HK-2 (cell line): ENCODE measurements at regions not wholly inside any gene's neighbourhood (a gene's known extent, or its start where the extent isn't known, plus 50 kb on each side); places are given as distances from the start of the nearest gene placed in this dataset.

Source experiments
- DNase-seq: peaks from one replicate; pipeline ENCODE4 v3.0.0-alpha.2; 2018; ENCODE audit not compliant: unreplicated experiment

GRCh38 chr2:2571301-2572150, 240.5 kb upstream of the MYT1L start:
- DNase-seq: no peak

DNA sequence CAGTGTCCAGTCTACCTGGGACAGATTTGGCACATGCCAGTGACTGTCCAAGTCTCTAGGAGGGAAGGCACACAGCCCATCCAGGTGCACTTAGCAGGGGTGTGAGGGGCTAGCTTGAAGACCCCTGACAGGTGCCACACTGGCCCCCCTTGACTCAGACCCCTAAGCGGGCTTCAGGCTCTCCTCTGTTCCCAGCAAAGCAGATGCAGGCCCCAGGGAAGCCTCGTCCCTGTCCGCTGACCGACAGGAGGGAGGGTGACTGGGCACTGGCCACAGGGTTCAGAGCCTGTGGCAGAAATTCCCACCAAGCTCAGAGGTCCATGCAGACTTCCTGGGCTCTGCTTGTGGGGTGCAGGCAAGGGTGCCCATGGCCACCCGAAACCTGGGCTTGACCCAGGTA, 239.8 kb upstream of the MYT1L start:
- no peak for DNase-seq

DNA sequence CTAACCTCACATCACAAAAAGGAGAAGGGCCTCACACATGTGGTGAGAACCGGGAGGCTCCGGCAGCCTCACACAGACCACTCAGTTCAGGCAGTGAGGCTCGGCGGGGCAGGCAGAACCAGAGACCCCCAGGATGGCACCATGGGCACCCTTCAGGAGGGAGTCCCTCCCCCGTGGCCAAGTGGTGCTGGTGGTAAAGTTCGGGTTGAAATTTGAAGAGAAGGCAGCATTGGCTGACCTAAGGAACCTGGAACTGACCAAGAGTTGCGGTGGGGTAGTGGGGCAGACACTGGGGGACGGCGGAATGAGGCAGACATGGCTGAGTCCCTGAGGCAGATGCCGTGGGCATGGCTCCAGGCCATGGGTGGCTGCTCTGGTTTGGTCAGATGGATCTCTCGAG, 239.3 kb upstream of the MYT1L start:
- no peak for DNase-seq

- no peak for DNase-seq
Observed at GRCh38 chr2:2569836-2570235, 238.8 kb upstream of the MYT1L start.

DNA sequence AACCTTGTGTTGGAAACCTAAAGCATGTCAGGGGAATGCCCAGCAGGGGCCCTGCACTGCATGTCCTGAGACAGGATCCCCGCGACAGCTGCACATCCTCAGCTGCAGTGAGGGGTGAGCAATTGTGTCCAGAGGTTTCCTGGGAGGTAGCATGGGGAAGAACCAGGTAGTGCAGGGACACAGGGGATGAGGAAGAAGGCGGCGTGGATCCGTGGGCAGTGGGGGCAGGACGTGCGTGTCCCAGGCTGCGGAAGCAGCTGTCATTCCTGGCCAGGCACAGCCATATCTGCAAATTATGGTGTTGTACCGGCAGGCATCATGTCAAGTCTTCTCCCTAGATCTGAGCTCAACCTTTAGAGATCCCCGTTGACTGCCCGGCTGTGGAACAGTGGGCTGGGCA, 238.2 kb upstream of the MYT1L start:
- no peak for DNase-seq

- no peak for DNase-seq
Observed at GRCh38 chr2:2568411-2568810, 237.3 kb upstream of the MYT1L start.

DNA sequence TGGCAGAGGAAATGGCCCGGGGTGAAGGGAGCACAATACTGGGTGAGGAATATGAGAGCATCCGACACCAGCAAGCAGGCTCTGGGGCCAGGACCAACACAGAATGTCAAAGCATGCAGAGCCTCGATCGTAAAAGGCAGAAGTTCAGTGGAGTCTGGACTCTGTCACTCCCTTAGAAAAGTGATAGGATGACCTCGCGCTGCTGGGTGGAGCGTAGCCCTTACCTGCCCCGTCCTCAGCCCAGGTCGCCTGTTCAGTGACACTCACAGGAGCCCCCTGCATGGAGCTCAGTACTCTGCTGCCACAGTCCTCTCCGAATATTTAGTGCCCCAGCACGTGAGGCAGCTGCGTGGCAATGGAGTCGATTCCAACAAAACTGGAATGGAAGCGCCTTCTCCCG, 236.7 kb upstream of the MYT1L start:
- DNase-seq: no peak

- DNase-seq: no peak
Observed at GRCh38 chr2:2566396-2567323, 235.6 kb upstream of the MYT1L start.

DNA sequence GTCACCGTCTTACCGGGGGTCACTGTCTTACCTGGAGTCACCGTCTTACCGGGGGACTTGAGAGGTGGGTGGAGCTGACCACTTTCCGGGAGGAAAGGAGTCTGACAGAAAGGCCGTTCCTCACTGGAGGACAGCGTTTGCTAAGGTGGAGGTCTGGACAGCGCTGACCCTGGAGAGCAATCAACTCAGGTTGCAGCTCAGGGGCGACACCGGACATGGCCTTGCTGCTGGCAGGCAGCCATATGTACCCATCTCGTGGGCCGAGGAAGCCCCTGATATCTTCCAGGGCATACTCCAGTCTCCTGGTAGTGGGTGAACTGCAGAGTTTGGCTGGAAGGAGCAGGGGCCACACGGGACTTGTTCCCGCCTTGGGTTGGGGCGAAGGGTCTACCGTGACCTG, 234.6 kb upstream of the MYT1L start:
- no peak for DNase-seq

DNA sequence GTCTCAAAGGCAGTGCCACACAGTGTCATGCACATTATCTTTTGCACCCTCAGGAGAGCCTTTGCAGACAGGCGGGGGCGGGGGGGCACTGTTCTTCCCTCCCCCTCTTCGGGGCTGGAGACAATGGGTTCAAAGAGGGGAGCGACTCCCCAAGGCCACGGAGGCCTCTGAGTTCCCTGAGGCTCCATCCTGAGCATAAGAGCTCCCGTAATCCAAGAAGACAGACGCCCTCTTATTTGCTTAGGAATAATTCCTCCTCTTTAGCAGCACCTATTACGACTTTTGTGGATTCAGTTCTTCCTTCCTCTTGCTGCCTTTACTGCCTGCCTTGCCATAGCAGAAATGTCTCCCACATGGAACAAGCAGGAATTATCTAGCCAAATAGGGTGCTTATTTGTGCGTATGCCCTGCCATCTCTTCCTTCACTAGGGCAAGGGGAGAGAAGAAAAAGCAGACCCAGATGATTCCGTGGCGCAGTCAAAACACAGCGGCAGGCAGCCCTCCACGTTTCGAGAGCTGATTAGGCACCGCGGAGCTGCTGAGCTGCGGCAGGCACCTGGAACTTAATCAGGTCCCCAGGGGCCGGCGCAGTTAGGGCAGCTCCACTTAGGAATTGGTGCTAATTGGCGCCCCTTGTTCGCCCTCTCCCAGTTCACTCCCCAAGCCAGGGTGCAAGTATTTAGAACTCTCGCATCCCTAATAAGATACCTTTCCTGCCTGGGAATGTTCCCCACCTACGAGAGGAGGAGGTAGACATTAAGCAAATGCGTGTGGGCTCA, 233.4 kb upstream of the MYT1L start:
- DNase-seq: no peak

- DNase-seq: no peak
Observed at GRCh38 chr2:2563309-2563860, 232.3 kb upstream of the MYT1L start.

- no peak for DNase-seq
Observed at GRCh38 chr2:2562867-2563266, 231.8 kb upstream of the MYT1L start.

DNA sequence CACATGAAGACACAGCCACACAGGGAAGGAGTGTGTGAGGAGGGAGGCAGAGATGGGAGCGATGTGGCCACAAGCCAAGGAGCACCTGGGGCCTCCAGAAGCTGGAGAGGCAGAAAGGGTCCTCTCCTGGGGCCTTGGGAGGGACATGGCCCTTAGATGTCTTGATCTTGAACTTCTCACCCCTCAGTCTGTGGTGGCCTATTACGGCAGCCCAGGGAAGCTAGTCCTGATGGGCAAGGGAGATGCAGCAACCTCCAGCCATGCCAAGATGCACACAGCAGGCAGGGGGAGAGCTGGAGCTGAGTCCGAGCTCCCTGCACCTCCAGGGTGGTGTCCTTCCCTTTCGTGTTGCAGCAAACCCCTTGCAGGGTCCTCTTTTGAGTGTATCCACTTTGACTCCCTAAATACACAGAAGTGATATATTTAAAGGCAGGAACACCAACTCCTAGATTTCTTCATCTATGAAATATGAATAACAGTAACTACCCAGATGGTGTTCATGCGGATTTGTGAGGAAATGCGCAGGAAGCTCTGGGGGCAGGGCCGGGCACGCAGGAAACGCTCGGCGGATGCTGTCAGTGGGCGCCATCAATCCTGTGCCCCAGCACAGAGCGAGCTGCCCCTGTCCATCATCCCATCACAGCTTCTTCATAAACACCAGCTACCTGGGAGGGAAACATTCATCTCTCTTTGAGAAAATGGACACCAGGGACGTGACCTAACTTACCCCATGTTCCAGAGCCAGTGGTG, 230.4 kb upstream of the MYT1L start:
- no peak for DNase-seq

DNA sequence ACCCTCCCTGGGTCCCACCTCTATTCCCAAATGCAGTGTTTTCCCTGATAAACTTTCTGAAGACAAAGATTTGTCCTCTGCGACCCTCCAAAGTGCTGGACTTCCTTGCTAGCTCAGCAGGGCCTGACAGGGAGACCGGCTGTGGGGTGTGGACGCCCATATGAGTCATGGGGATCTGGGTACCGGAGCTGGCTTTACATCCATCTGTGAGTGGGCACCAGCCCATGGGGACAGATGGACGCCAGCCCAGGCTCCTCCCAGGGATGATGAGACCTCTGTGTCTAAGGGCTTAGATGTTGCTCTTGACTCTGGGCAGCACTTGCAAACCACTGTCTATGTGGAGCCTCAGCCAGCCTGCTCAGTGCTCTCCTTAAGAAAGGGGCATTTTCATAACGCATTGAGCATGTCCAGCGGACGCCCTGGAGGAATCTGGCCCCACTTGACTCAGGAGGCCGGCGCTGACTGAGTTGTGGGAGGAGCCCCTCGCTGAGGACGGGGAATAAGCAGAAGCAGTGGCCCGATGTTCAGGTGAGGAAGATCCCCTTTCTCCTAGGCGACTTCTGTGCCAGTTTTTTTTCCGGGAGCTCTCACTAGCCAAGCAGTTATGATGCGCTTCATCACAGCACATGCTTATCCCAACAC, 229.4 kb upstream of the MYT1L start:
- no peak for DNase-seq

- no peak for DNase-seq
Observed at GRCh38 chr2:2558476-2558875, 227.4 kb upstream of the MYT1L start.

DNA sequence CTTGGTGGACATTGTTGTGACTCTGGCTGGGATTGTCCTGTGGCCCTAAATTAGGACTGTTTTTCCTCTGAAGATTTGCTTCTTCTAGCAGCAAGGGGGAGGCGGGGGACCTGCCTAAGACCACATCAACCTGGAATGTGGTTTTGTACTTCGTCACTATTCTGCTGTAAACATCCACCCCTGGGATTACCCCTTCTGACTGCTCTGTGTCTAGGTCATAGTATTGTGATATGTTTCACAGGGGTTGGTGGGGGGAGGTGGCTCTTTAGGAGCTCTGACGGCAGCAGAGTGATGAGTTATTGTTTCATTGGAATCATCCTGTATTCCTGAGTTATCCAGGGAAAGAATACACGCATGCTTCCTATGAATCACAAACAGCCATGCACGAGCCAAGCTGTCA, 226.4 kb upstream of the MYT1L start:
- DNase-seq: no peak

DNA sequence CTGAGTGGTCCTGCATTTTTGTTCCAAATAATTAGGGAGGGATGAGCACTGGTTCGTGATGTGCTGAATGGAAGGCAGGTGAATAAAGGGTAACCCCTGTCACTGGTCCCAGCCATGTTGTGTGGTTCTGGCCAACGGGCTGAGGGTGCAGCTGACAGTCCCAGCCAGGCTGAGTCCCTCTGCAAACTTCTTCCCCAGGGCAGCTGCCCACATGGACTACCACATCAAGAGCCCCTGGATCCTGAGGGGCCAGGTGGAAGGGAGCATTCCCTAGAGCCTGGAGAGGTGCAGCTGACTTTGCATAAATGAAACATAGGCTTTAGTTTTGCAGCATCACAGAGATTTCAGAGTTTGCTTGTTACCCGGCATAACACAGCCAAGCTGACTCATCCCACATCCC, 219.8 kb upstream of the MYT1L start:
- no peak for DNase-seq

DNA sequence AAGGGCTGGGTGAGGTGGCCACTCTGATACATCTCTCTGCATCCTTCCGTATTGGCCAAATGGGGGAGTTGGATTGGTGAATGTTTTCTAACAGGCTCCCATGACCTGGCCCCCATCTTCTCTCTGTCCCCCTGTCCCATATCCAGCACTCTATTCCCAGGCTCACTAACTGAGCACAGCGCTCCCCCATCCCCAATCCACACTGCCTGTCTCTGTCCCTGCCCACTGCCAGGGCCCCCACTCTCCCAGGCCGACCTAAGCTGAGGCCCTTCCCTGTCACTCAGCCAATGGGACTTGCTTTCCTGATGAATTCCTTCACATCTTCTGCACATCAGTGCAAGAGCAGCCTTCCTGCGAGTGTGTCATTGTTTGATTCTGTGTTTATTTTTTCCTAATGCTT, 216.8 kb upstream of the MYT1L start:
- no peak for DNase-seq

DNA sequence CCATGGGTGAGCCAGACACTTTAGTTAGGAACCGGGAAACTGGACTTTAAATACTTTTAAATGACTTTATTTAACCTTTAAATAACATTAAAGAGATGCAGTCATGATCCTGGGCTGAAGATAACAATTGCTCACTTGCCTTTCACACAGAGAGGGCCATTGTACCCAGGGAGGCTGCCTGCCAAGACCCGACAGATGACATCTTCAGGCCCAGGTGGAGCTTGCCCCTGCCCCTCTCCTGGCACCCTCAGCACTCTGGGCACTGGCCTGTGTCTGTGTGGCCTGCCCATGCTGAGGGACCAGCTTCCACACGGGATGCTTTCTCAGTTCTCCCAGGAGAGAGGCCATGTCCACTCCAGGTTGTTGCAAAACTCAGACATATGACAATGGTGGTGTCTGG, 216.4 kb upstream of the MYT1L start:
- DNase-seq: no peak

DNA sequence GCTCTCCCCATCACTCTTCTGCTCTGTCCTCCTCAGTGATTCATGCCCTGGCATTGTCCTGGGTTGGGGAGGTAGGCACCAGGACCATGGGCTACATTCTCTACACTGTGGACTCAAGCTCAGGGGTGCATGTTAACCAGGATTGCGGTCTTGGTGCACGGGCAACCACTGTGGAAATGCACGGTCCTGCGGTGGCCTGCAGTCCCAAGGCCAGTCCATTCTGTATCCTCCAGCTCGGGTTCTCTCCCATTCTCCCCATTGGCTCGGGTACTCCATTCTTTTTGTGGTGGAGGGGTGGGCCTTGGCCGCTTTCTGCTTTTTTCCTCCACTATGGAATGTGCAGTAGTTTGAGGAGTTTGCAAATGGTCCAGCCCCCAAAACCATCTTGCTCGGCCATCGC, 215.0 kb upstream of the MYT1L start:
- no peak for DNase-seq
